K562 (cell line): ENCODE measurements at regions not wholly inside any gene's neighbourhood (a gene's known extent, or its start where the extent isn't known, plus 50 kb on each side); places are given as distances from the start of the nearest gene placed in this dataset.

Source experiments
- ATAC-seq: fragments of 200-7000 bp; cut with Tn5 transposase; 3 replicates; pipeline ENCODE4 v1.9.1; 2020; ENCODE audit warnings: moderate library complexity
- BruUV-seq: library from RNA; stranded (reverse); fragments of 400-500 nt; replicated peaks from 2 replicates; lab custom pipeline; 2021; lab: Mats Ljungman, UMichigan
- CTCF ChIA-PET: fragments of 300-600 bp; formaldehyde crosslinking; extraction: SDS; loops from one replicate; lab custom pipeline; 2021; ENCODE audit warnings: low intra/inter-chr PET ratio; lab: Yijun Ruan, JAX
- POLR2A ChIA-PET: fragments of 300-600, 350-650 bp; sonication (Branson Sonifier 250); formaldehyde crosslinking; extraction: SDS; loops from one replicate; lab custom pipeline; 2021; ENCODE audit warnings: antibody characterized with exemption, inconsistent platforms; lab: Yijun Ruan, JAX
- DNase-seq, 4 experiments: peaks; one replicate each; pipeline versions ENCODE4 v3.0.0 to v3.0.0-alpha.2; 2011 to 2018; ENCODE audit warnings: low spot score in 3 of 4, mixed read lengths in 3 of 4; ENCODE audit errors: extremely low read depth in 1 of 4
- FAIRE-seq: peaks from 2 replicates; lab custom pipeline; 2011; peaks lifted over from hg19 to GRCh38; lab: Jason Lieb, UNC
- H2AFZ ChIP-seq: 2 replicates; pipeline ENCODE4 v1.6.0; 2011; ENCODE audit warnings: low read depth, low read length, control low read depth, inconsistent platforms
- H3K27ac ChIP-seq: fragments of 200-600 bp; 3 replicates; pipeline ENCODE4 v1.8.0; 2011; ENCODE audit warnings: low read depth, mild to moderate bottlenecking, control low read depth, inconsistent platforms, low read length, moderate library complexity, mixed read lengths; ENCODE audit errors: extremely low read depth
- H3K27me3 ChIP-seq, 2 experiments: fragments of 300-600 bp in 1 of 2; 2 replicates in 1 of 2; 3 replicates in 1 of 2; pipeline versions ENCODE4 v1.6.0 to v1.8.0; 2011; ENCODE audit warnings: inconsistent platforms in 2 of 2, low read length in 2 of 2, mild to moderate bottlenecking in 1 of 2, mixed read lengths in 1 of 2, moderate library complexity in 1 of 2; ENCODE audit not compliant: control insufficient read depth in 2 of 2, insufficient read depth in 2 of 2
- H3K36me3 ChIP-seq: fragments of 300-600 bp; 3 replicates; pipeline ENCODE4 v1.8.0; 2011; ENCODE audit warnings: mild to moderate bottlenecking, low read length, inconsistent platforms; ENCODE audit not compliant: control insufficient read depth, insufficient read depth
- H3K4me1 ChIP-seq, 2 experiments: fragments of 200-600 bp in 1 of 2; replicated peaks in 1 of 2; 2 replicates in 1 of 2; 3 replicates in 1 of 2; pipeline versions ENCODE4 v1.5.1 to v1.8.0; 2011; ENCODE audit warnings: inconsistent platforms in 2 of 2, low read length in 2 of 2, mild to moderate bottlenecking in 1 of 2, mixed read lengths in 1 of 2, moderate library complexity in 1 of 2; ENCODE audit not compliant: control insufficient read depth in 2 of 2, insufficient read depth in 2 of 2
- H3K4me2 ChIP-seq: 2 replicates; pipeline ENCODE4 v1.6.1; 2011; ENCODE audit warnings: low read length, control low read depth, inconsistent platforms, mixed read lengths; ENCODE audit not compliant: insufficient read depth
- H3K4me3 ChIP-seq: fragments of 200-600 bp; sonication (generic), shearing (Covaris generic); 2 replicates; pipeline ENCODE4 v1.5.1; 2016; ENCODE audit warnings: control low read depth, inconsistent platforms
- H3K79me2 ChIP-seq: fragments of 200-600 bp; 3 replicates; pipeline ENCODE4 v1.8.0; 2011; ENCODE audit warnings: low read length, inconsistent platforms; ENCODE audit not compliant: control insufficient read depth, insufficient read depth
- H3K9ac ChIP-seq, 2 experiments: 2 replicates each; pipeline versions ENCODE4 v1.6.0 to v1.6.1; 2011; ENCODE audit warnings: low read depth in 2 of 2, low read length in 2 of 2, control low read depth in 1 of 2, inconsistent platforms in 1 of 2, mild to moderate bottlenecking in 1 of 2, mixed read lengths in 1 of 2; ENCODE audit not compliant: insufficient read depth in 1 of 2
- H3K9me1 ChIP-seq: one replicate; pipeline ENCODE4 v1.6.0; 2011; ENCODE audit warnings: inconsistent platforms, mild to moderate bottlenecking, low read length, moderate library complexity; ENCODE audit not compliant: control insufficient read depth, insufficient read depth
- H3K9me3 ChIP-seq: replicated peaks from 2 replicates; pipeline ENCODE4 v1.5.1; 2011; ENCODE audit warnings: low read depth, low read length, inconsistent platforms; ENCODE audit not compliant: control insufficient read depth, insufficient read depth
- H4K20me1 ChIP-seq: replicated peaks from 2 replicates; pipeline ENCODE4 v1.6.1; 2011; ENCODE audit warnings: low read length, inconsistent platforms, mixed read lengths; ENCODE audit not compliant: control insufficient read depth, insufficient read depth
- FOXP1 ChIP-seq: sonication (generic); formaldehyde crosslinking; IDR thresholded peaks from 2 replicates; pipeline ENCODE4 v1.8.0; 2022; ENCODE audit warnings: mild to moderate bottlenecking, missing genetic modification reagents
- WGBS: fragments of 100-300 bp; shearing (Covaris generic); methylation state at CpG from one replicate; pipeline ENCODE4 v1.1.6; 2016; ENCODE audit warnings: low coverage, mixed read lengths; ENCODE audit not compliant: insufficient coverage; ENCODE audit errors: missing lambda C conversion rate; 5-methylcytosine and 5-hydroxymethylcytosine counted together
- in situ Hi-C: fragments of 300-500 bp; cut with MboI; formaldehyde crosslinking; loops from 4 replicates; pipeline ENCODE4 v1.15.0; 2018; ENCODE audit warnings: inconsistent platforms, mixed read lengths
- intact Hi-C: fragments of 100-400 bp; cut with micrococcal nuclease; formaldehyde crosslinking; loops from 2 replicates; pipeline ENCODE4 v1.14.2; 2022
- TF ChIP-seq, protein P1 (sequence below): fragments of 450-650 bp; IDR thresholded peaks from 2 replicates; pipeline ENCODE4 v1.6.1; 2016; ENCODE audit warnings: low read depth

DNA sequence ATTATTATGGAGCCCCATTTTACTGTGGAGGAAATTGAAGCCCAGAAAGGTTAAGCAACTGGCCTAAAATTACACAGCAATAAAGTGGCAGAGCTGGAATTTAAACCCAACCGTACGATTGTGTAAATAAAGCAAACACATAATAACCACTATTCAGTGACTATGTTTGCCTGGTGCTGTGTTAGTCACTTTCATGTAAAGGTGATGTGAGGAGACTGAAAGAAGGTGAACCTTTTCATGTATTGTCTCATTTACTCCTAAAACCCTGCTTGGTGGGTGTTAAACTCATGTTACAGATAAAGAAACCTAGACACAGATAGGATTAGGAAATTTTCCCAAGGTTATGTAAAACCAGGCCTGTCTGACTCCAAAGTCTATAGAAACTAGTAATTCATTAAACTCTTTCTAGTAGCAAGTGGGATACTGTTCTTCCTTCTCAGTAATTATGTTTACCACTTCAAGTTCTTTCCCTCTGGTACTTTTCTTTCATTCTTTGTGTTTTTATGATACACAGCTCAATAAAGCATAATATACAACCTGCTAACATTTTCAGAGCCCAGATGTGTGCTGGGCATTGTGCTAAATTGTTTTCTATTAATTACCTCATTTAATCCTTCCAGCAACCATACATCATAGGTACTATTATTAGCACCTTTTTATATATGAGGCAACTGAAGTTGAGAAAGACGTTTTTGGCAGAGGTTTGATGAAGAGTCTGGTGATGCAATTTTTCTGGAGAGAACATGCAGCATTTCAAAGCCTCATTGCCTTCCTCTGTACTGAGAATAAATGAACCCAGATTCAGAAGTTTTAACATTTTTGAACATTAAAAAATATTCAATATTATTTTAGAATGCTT is 202.7 kb downstream of the SPRY1 start:
- intact Hi-C loops = no loop called here
- Histone ChIP-seq H3K9me1 (no peaks in the 10 kb centered on the region), H2AFZ (peak overlapping the region; percentile 61), H3K27ac (peak overlapping the region; percentile 67), H3K27me3 (no peaks in the 10 kb centered on the region), H3K4me1 (peaks cover 0 to 26% of the 10 kb centered on the region in 2 experiments; a peak in 4 of 5 replicates), H3K36me3 (no peaks in the 10 kb centered on the region), H3K9ac (peak overlapping the region in 1 of 2 experiments; percentile 52; a peak in 2 of 4 replicates), H3K9me3 (no peaks in the 10 kb centered on the region), H3K79me2 (no peaks in the 10 kb centered on the region), H3K4me2 (no peak overlapping the region), H4K20me1 (no peaks in the 10 kb centered on the region), H3K4me3 (no peak overlapping the region)
- FAIRE-seq (no peak), DNase-seq (no peak), ATAC-seq (peak; percentile 30)
- CTCF ChIA-PET = no interaction called here
- POLR2A ChIA-PET = no interaction called here
- no TSS peak for BruUV-seq
- 53% methylated on average over 3 of the region's 3 CpGs for WGBS
- in situ Hi-C loops = no loop called here
- TF ChIP-seq, protein P1, sequence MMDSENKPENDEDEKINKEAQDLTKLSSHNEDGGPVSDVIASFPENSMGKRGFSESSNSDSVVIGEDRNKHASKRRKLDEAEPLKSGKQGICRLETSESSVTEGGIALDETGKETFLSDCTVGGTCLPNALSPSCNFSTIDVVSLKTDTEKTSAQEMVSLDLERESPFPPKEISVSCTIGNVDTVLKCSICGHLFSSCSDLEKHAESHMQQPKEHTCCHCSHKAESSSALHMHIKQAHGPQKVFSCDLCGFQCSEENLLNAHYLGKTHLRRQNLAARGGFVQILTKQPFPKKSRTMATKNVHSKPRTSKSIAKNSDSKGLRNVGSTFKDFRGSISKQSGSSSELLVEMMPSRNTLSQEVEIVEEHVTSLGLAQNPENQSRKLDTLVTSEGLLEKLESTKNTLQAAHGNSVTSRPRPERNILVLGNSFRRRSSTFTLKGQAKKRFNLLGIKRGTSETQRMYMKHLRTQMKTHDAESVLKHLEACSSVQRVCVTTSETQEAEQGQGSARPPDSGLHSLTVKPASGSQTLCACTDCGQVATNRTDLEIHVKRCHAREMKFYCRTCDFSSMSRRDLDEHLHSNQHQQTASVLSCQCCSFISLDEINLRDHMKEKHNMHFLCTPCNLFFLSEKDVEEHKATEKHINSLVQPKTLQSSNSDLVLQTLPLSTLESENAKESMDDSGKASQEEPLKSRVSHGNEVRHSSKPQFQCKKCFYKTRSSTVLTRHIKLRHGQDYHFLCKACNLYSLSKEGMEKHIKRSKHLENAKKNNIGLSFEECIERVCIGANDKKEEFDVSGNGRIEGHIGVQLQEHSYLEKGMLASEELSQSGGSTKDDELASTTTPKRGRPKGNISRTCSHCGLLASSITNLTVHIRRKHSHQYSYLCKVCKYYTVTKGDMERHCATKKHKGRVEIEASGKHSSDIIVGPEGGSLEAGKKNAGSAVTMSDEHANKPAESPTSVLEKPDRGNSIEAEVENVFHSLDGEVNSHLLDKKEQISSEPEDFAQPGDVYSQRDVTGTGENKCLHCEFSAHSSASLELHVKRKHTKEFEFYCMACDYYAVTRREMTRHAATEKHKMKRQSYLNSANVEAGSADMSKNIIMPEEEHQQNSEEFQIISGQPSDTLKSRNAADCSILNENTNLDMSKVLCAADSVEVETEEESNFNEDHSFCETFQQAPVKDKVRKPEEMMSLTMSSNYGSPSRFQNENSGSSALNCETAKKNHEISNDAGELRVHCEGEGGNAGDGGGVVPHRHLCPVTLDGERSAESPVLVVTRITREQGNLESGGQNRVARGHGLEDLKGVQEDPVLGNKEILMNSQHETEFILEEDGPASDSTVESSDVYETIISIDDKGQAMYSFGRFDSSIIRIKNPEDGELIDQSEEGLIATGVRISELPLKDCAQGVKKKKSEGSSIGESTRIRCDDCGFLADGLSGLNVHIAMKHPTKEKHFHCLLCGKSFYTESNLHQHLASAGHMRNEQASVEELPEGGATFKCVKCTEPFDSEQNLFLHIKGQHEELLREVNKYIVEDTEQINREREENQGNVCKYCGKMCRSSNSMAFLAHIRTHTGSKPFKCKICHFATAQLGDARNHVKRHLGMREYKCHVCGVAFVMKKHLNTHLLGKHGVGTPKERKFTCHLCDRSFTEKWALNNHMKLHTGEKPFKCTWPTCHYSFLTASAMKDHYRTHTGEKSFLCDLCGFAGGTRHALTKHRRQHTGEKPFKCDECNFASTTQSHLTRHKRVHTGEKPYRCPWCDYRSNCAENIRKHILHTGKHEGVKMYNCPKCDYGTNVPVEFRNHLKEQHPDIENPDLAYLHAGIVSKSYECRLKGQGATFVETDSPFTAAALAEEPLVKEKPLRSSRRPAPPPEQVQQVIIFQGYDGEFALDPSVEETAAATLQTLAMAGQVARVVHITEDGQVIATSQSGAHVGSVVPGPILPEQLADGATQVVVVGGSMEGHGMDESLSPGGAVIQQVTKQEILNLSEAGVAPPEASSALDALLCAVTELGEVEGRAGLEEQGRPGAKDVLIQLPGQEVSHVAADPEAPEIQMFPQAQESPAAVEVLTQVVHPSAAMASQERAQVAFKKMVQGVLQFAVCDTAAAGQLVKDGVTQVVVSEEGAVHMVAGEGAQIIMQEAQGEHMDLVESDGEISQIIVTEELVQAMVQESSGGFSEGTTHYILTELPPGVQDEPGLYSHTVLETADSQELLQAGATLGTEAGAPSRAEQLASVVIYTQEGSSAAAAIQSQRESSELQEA = no peak
- TF ChIP-seq FOXP1 = no peak
